ENCODE measurements at regions not wholly inside any gene's neighbourhood (a gene's known extent, or its start where the extent isn't known, plus 50 kb on each side); places are given as distances from the start of the nearest gene placed in this dataset.

- in situ Hi-C loops (cut with HindIII; ENCODE audit: low sequenced_read_pairs), result no loop called here
Observed at GRCh38 chr13:27014406-27015359, 156.9 kb downstream of the USP12 start.

GRCh38 chr13:27012482-27013197 is 159.0 kb downstream of the USP12 start:
- in situ Hi-C loops (cut with HindIII; ENCODE audit: low sequenced_read_pairs), result no loop called here

DNA sequence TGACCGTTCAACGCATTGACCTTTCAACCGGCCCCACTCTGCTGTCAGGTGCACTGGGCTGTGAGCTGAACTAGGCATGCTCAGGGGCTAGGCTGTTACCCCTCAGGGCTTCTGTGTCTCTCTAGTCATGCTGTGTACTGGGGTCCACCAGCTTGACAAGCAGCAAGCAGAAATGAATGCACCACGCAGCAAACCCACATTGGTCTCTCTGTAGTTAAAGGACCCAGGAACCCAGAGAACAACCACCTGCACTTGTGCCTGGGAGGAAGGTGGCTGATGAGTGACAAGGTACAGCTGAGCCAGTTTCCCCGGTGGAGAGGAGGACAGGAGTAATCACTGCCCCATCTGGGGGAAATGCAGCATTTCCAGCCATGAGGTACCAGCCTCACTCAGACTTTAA is 159.9 kb downstream of the USP12 start:
- in situ Hi-C loops (cut with HindIII; ENCODE audit: low sequenced_read_pairs), result no loop called here

DNA sequence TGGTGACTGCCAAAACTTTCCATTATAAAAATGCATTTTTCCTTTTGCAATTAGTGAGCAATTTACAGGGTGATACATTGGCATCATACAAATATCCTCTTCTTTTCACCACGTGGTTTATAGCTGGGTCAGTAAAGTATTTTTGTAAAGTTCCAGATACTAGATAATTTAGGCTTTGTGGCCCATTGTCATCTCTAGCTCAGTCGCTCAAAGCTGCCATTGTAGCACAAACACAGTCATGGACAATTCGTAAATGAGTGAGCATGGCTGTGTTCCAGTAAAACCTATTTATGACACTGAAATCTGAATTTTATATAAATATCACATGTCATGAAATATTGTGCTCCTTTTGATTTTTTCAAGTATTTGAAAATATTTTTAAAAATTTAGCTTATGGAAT is 162.9 kb downstream of the USP12 start:
- in situ Hi-C loops (cut with HindIII; ENCODE audit: low sequenced_read_pairs), result no loop called here

DNA sequence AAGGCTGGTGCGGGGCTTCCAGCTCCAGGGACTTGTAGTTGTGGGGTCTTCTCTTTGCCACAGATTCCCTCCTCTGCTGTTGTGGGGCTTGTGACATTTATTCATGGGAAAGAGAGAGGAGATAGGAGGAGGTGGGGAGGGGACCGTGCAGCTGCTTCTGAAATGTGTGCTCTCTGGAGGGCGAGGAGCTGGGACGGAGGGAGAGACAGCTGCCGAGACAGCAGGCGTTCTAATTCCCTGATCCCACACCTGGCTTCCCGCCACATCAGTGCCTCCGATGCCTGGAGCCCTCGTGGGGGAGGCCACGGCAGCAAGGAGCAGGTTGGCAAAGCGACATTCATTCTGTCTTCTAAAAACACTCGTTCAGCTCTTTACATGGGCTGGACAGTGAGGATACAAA is 164.4 kb downstream of the USP12 start:
- in situ Hi-C loops (cut with HindIII; ENCODE audit: low sequenced_read_pairs), result no loop called here

- in situ Hi-C loops (cut with HindIII; ENCODE audit: low sequenced_read_pairs), result no loop called here
Observed at GRCh38 chr13:27006519-27007161, 165.0 kb downstream of the USP12 start.

GRCh38 chr13:27005976-27006518 is 165.6 kb downstream of the USP12 start:
- in situ Hi-C loops (cut with HindIII; ENCODE audit: low sequenced_read_pairs), result no loop called here

DNA sequence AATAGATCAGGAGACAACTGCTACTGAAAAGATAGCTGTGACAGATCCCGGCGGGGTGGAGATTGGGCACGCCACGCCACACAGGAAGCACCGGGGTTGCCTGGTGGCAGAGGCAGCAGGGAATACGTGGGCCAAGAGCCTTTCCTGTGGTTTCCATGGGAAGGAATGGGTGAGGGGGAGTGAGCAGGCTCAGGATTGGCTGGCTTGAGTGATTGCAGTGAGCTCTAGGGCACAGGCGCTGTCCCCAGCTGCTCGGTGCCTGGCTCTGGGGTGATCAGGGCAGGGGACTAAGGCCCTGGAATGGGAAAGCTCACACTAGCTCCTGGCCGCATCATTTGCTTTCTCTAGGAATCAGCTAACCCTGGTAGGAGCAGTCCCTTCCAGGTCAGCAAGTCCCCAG is 166.1 kb downstream of the USP12 start:
- in situ Hi-C loops (cut with HindIII; ENCODE audit: low sequenced_read_pairs), result no loop called here

GRCh38 chr13:27004866-27005265 is 166.7 kb downstream of the USP12 start:
- in situ Hi-C loops (cut with HindIII; ENCODE audit: low sequenced_read_pairs), result no loop called here

DNA sequence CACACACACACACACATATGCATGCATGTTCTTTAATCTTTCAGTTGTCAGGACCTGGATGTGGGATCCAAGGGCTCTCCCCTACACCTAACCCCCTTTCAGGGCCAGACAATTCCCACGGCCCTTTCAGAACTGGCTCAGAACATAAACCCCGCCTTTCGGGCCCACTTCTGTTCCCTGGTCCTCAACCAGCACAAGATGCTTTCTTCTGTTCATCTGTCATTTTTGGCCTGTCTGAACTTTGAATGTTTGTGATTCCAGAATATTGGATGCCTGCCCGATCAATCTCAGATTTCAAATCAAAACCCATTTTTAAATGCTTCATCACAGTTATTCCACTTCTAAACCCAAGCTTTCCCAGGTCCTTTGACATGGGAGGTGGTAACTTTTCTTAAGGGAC is 167.3 kb downstream of the USP12 start:
- in situ Hi-C loops (cut with HindIII; ENCODE audit: low sequenced_read_pairs), result no loop called here

GRCh38 chr13:27001705-27002104 is 169.9 kb downstream of the USP12 start:
- in situ Hi-C loops (cut with HindIII; ENCODE audit: low sequenced_read_pairs), result no loop called here

- in situ Hi-C loops (cut with HindIII; ENCODE audit: low sequenced_read_pairs), result no loop called here
Observed at GRCh38 chr13:27000686-27001085, 170.9 kb downstream of the USP12 start.

DNA sequence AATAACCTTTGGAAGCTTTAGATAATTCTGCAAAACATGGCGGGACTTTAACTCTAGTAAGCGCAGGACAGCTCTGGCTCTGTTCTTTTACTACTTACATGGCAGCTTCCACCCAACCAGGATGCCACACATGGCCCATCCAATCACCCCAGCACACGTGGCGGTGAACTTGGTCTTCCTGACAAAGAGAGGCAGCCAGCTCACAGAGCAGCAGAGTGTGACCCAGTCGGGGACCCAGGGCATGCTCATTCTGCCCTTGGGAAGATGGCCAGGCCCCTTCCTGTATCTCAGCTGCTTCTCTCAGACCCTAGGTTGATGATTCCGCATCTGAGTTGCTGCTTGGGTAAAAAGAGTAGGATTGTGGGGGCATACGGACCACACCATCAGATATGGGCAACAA is 172.1 kb downstream of the USP12 start:
- in situ Hi-C loops (cut with HindIII; ENCODE audit: low sequenced_read_pairs), result loop anchor here (5.0 kb wide), 1 partner anchor 52 kb away; no protein-coding TSS in a partner anchor

DNA sequence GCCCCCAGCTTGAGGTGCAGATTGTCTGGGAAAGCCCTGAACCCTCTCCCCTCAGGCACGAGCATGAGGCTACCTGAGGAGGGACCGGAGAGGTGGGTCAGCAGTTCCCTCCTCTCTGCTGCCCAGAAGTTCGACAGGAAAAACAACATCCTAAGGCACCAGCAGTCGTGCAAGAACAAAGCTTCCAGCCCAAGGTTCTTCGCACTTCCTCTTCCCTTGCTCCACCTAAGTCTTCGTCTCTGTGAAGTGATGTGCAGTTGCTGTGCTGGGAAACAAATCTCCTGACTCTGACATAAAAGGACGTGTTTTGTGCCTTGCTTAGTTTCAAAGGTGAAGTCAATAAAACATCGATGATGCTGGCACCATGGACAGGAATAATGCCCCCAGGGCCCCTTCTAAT is 173.3 kb downstream of the USP12 start:
- in situ Hi-C loops (cut with HindIII; ENCODE audit: low sequenced_read_pairs), result loop anchor here (5.0 kb wide), 1 partner anchor 51 kb away; no protein-coding TSS in a partner anchor

DNA sequence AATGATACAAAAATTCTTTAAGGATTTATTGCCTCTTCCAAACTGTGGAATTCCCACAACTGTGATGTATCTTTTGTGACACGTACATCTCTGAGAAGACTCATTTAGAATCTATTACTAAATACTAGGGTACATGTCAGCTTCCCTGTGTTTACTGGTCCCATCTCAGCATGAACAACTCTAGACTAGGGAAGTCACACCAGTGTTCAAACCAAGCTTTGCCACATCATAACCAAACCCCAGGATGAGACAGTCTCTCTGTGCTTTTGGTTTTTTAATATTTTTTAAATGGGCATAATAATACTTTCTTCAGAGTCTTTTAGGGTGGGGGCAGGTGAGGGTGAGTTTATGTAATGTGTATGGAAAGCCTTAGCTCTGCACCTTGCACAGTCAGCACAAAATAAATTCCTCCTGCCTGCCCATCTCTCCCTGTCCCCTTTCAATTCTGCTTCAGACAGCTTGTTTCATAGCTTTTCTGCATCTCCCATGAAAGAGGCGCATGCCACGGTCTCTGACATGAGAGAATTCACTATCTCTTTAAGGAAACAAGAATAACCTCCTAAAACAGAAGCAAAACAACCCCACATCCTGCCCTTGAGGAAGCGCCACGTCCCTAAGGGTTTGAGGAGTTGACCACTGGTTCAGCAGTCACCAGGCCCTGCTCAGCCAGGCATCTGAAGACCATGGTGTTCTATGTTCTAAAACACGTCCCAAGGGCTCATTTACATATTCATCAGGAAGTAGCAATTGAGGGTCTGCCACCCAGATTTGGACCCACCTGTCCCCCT is 174.5 kb downstream of the USP12 start:
- in situ Hi-C loops (cut with HindIII; ENCODE audit: low sequenced_read_pairs), result loop anchor here (5.0 kb wide), 1 partner anchor 50 kb away; no protein-coding TSS in a partner anchor

DNA sequence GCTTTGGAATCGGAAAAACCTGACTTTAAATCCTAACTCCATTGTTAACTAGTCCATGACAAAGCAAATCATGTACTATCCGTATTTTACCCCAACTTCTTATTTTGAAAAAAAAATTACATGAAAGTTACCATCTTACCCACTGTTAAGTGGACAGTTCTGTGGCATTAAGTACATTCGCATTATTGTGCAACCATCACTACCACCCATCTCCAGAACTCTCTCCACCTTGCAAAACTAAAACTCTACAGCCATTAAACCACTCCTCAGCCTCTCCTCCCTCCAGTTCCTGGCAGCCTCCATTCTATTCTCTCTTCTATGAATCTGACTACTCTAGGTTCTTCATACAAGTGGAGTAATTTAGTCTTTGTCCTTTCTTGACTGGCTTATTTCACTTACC is 176.5 kb downstream of the USP12 start:
- in situ Hi-C loops (cut with HindIII; ENCODE audit: low sequenced_read_pairs), result loop anchor here (5.0 kb wide), 1 partner anchor 48 kb away; no protein-coding TSS in a partner anchor

DNA sequence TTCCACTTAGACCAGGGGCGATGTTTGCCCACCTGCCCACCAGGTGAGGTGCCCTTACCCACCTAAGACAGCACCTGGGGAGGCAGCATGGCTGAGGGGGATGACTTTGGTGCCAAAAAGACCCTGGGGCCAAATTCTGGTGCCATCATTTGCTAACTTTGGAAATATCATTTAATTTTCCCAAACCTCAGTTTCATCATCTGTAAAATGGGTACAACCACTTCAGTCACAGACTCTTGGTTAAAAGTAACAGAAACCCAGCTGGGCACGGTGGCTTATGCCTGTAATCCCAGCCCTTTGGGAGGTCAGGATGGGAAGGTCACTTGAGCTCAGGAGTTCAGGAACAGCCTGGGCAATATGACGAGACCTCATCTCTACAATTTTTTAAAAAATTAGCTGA is 177.8 kb downstream of the USP12 start:
- in situ Hi-C loops (cut with HindIII; ENCODE audit: low sequenced_read_pairs), result no loop called here

GRCh38 chr13:26992951-26993719 is 178.5 kb downstream of the USP12 start:
- in situ Hi-C loops (cut with HindIII; ENCODE audit: low sequenced_read_pairs), result no loop called here

GRCh38 chr13:26991508-26992181 is 180.0 kb downstream of the USP12 start:
- in situ Hi-C loops (cut with HindIII; ENCODE audit: low sequenced_read_pairs), result no loop called here
